ENCODE measurements at regions not wholly inside any gene's neighbourhood (a gene's known extent, or its start where the extent isn't known, plus 50 kb on each side); places are given as distances from the start of the nearest gene placed in this dataset.

DNA sequence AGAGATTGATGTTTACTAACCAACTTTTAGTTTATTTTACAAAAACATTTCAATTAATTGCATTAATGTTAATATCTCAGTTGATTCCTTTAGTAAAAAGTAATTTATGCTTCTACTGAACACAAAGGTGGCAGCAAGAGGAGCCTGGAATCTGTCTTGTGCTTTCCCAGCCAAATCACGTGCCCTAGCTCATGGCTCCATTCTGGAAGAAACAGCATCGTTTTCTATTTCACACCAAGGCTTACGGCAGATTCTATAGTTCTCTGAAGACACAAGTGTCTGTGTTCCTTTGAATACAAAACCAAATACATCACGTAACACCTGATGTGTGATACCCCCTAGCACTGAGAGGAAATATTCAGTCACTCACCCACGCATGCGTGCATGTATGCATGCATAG lies 346.1 kb upstream of the MIR17HG start:
- TF ChIP-seq, protein P1, sequence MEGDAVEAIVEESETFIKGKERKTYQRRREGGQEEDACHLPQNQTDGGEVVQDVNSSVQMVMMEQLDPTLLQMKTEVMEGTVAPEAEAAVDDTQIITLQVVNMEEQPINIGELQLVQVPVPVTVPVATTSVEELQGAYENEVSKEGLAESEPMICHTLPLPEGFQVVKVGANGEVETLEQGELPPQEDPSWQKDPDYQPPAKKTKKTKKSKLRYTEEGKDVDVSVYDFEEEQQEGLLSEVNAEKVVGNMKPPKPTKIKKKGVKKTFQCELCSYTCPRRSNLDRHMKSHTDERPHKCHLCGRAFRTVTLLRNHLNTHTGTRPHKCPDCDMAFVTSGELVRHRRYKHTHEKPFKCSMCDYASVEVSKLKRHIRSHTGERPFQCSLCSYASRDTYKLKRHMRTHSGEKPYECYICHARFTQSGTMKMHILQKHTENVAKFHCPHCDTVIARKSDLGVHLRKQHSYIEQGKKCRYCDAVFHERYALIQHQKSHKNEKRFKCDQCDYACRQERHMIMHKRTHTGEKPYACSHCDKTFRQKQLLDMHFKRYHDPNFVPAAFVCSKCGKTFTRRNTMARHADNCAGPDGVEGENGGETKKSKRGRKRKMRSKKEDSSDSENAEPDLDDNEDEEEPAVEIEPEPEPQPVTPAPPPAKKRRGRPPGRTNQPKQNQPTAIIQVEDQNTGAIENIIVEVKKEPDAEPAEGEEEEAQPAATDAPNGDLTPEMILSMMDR (IDR thresholded peaks at IDR 0.05) = no peak
- TF ChIP-seq, protein P2, sequence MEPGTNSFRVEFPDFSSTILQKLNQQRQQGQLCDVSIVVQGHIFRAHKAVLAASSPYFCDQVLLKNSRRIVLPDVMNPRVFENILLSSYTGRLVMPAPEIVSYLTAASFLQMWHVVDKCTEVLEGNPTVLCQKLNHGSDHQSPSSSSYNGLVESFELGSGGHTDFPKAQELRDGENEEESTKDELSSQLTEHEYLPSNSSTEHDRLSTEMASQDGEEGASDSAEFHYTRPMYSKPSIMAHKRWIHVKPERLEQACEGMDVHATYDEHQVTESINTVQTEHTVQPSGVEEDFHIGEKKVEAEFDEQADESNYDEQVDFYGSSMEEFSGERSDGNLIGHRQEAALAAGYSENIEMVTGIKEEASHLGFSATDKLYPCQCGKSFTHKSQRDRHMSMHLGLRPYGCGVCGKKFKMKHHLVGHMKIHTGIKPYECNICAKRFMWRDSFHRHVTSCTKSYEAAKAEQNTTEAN (CRISPR knock-in tag; IDR thresholded peaks at IDR 0.05) = no peak
- TF ChIP-seq ELF4 (CRISPR knock-in tag; IDR thresholded peaks at IDR 0.05; ENCODE audit: low read depth) = no peak
